Jurkat, Clone E6-1 (cell line): ENCODE measurements at regions not wholly inside any gene's neighbourhood (a gene's known extent, or its start where the extent isn't known, plus 50 kb on each side); places are given as distances from the start of the nearest gene placed in this dataset.
"Not testable (repeated sequence)": the region's sequence is repeated elsewhere in the genome, so short reads cannot be mapped to it uniquely, and the experiment has no call there.

Experiments used
- DNase-seq: peaks from one replicate; pipeline ENCODE4 v3.0.0-alpha.2; 2011; ENCODE audit warnings: low read depth, low spot score
- H3K4me3 ChIP-seq: 2 replicates; pipeline ENCODE4 v1.5.1; 2011; ENCODE audit warnings: mild to moderate bottlenecking, low read length, control low read depth, moderate library complexity

DNA sequence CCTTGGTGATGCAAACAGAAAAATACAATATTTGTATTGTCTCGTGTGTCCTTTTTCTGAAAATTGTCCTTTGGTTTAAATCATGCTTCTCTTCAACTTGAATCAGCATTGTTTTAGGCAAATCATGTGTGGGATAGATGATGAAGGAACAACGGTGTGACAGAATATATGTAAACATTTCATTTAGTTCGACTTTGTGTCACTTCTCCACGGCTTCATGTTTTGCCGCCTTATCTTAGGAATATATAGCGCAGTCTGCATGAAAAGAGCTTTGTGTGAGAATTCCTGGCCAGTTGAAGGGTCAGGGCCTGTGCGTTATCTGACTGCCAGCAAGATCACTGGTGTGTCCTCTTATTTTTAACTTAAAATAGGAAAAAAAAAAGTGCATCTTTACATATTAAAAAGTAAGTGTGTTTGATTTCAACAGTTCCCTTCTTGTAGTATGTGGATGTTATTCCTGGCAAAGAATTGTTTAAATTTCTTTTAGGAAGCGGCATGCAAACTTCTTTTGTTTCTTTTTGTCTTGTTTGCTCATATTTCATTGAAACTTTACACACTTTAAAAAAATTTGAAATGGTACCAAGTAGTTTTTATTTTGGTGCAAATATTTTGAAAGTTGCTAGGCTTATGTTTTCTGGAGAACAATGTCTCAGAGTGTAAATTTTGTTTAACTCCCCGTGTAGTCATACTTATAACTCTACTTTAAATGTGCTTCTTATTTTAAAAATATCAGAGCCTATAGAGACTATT, 465.2 kb downstream of the USP25 start:
- no peak for DNase-seq
- no peak overlapping the region for H3K4me3 ChIP-seq

GRCh38 chr21:16195538-16195910, 465.7 kb downstream of the USP25 start:
- DNase-seq, result no peak
- H3K4me3 ChIP-seq, result no peak overlapping the region

DNA sequence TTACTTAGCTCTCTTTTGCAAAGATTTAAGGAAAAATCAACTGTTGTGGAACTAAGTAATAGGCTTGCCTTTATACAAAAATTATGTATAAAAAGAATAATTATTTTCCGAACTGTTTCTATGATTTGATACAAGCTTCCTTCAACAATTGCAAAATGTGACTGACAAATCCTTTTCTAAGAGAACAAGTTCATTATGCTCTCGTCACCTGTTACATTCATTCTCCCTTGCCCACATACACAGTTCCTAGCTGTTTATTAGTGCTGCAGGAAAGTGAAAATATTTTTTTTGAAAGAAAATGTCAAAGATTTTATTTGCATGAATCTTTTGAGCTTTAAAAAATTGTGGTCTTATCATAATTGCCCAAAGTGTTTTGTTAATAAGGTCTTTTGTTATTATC, 466.2 kb downstream of the USP25 start:
- no peak overlapping the region for H3K4me3 ChIP-seq
- DNase-seq, result no peak

DNA sequence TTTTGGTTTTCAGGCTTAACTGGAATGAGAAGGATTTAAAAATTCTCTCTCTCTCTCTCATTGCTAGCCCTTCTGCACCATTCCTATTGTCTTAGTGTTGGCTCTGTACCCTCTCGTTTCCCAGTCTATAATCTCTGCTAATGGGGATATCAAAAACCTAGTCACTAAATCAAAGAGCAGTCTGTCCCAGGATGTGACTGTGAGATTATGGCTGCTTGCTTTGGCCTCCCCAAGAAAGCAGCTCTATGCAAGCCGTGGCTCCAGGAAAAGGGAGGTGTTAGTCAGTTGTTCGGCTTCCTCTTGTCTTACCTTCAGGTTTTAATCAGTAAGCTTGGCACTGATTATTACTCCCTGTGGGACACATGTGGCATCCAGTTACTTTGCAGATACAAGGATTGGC, 468.8 kb downstream of the USP25 start:
- DNase-seq, result no peak
- no peak overlapping the region for H3K4me3 ChIP-seq

- H3K4me3 ChIP-seq, result no peak overlapping the region
- DNase-seq, result no peak
Observed at GRCh38 chr21:16199539-16199938, 469.8 kb downstream of the USP25 start.

DNA sequence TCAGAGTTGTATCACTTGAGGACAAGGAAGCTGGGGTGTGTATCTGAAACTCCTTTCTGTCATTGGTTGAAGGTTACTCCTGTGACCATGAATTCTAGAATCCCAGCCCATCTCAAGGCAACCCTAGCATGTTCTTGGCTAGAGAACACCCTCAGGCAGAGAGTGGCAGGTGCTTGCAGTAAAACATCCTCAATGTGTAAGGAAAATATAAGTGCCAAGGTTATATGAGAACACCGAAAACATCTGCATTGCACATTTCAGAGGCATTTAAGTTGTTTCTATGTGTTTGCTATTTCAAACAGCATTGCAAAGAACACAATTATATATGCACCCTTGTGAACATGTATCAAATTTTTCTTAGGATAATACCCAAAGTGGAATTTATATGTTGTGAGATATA, 471.9 kb downstream of the USP25 start:
- no peak for DNase-seq
- no peak overlapping the region for H3K4me3 ChIP-seq

- no peak overlapping the region for H3K4me3 ChIP-seq
- DNase-seq, result no peak
Observed at GRCh38 chr21:16205527-16205926, 475.7 kb downstream of the USP25 start.

DNA sequence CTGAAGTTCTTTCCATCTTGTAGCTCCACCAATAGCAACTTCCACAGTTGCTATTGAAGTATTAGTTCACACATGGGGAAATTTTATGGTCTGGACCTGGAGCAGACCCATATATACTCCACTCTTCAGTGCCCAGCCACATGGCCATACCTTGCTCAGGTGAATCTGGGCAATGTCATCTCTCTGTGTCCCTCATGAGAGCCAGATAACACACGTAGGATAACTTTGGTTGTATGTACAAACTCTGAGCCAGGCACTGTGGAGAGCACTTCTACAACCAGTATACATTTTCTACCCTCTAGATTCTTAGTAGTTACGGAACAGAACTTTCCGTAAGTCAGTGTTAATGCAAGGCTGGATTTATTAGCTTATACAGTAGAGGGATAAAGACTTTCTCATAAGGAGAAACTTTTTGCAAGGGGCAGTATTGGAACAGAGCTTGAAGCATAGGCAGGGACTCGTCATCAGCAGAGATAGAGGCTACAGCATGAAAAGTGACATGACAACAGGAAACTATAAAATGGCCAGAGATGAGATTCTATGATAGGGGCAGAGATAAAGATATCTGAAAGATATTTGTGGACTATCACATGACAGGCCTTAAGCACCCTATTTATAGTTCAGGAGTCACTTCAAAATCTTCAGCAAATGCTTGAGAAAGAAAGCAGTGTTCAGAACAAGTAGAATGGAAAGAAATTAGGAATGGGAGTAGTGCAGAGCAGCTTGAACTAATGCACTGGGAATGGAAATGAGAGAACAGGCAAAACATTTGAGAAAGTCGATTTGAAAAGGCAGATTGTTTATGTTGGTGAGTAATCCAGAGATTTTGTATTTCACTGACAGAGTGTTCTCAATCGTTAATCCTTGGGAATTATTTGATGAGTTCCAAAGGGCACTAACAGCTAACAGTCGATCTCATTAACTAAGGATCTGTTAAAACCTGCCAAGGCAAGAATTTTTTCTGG, 481.8 kb downstream of the USP25 start:
- DNase-seq, result no peak
- no peak overlapping the region for H3K4me3 ChIP-seq

DNA sequence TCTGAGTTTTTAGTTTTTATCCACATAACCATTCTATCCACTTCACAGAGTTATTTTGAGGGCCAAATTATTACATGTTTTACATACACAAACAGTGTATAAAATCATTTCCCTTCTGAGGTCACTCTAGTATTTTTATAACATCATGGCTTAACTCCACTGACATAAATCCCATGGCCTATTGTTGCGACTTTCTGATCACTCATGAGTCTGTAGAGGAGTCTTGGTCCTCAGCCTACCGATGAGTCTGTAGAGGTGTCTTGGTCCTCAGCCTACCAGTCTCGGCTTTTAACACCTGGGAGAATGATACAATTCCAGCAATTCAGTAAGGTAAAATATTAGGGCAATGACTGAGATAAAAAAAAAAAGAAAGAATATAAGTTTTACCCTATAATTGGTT, 483.7 kb downstream of the USP25 start:
- DNase-seq, result no peak
- H3K4me3 ChIP-seq, result no peak overlapping the region

DNA sequence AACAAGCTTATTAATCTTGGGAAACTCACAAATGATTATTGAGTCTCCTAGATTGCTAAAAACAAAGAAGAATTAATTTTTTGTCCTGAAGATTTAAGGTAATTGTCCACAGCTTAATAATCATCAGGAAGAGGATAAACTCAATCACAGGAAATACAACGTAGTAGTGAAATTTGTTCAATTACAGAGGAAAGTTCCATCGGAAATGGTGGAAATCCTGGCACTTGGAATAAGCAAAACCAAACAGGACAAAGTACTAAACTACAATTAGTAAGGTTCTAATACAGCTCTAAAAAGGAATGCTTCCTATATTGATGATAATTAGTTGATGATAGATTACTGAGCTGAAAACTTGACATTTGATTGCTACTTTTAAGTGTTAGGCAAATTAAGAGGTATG, 485.4 kb downstream of the USP25 start:
- H3K4me3 ChIP-seq, result no peak overlapping the region
- DNase-seq, result no peak

GRCh38 chr21:16215663-16216183, 485.9 kb downstream of the USP25 start:
- no peak for DNase-seq
- no peak overlapping the region for H3K4me3 ChIP-seq

DNA sequence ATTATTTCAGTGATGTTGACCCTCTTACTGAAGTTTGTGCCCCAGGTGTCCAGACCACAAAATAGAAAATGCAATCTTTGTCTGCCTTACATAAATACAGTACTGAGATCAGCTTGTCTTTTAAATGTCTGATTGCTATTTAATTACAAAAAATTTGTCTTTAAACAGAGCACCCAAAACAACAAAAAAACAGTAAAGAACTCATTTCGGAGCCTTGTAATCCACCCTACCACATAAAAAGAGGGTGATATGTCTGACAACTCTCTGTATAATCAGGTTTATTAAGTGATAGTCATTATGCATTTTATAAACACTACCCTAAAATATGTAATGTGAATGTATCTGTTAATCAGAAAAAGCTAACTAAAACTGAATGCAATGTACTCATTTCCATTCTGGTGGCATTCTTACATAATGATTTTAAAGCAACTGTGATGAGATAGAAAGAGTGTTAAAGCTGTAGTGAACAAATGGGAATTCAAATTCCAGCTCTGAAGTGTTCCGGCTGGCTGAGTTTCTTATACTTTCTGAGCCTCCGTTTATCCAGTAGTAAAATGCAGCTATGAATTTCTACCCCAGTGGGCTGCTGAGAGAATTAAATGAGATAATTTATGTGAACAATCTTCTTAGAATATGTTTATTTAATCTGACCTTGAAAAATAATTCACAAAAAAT, 486.6 kb downstream of the USP25 start:
- DNase-seq, result no peak
- no peak overlapping the region for H3K4me3 ChIP-seq

GRCh38 chr21:16218682-16219343, 489.0 kb downstream of the USP25 start:
- no peak overlapping the region for H3K4me3 ChIP-seq
- DNase-seq, result no peak

DNA sequence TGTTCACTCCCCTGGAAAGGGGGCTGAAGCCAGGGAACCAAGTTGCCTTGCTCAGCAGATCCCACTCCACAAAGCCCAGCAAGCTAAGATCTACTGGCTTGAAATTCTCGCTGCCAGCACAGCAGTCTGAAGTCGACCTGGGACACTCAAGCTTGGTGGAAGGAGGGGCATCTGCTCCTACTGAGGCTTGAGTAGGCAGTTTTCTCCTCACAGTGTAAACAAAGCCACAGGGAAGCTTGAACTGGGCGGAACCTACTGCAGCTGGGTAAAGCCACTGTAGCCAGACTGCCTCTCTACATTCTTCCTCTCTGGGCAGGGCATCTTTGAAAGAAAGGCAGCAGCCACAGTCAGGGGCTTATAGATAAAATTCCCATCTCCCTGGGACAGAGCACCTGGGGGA, 495.0 kb downstream of the USP25 start:
- not testable (repeated sequence) for H3K4me3 ChIP-seq, DNase-seq

- no peak for DNase-seq
Observed at GRCh38 chr21:16239659-16240265, 510.0 kb downstream of the USP25 start.

DNA sequence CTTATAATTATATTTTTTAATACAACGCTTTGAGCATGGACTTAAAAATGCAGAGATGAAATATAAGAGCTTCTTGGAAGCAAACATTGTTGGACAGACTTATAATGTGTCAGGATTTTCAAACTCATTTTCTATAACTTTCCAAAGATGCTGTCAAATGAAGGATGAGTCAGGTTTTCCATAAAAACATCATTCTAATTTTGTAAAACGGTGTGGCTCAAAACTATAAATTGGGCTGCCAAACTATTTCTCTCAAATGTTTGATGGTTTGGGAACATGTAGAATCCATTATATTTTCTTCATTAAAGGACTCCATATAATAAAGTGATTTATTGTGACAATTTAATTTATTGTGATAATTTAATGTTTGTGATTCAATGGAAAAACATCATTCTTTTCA, 511.2 kb downstream of the USP25 start:
- no peak overlapping the region for H3K4me3 ChIP-seq
- no peak for DNase-seq

More at GRCh38 chr21:16239659-16240265, 510.0 kb downstream of the USP25 start:
- H3K4me3 ChIP-seq, result no peak overlapping the region

GRCh38 chr21:16241479-16241963, 511.7 kb downstream of the USP25 start:
- DNase-seq, result no peak
- no peak overlapping the region for H3K4me3 ChIP-seq

GRCh38 chr21:16243396-16243795, 513.6 kb downstream of the USP25 start:
- no peak for DNase-seq
- H3K4me3 ChIP-seq, result no peak overlapping the region

GRCh38 chr21:16248705-16249104, 518.9 kb downstream of the USP25 start:
- no peak overlapping the region for H3K4me3 ChIP-seq
- no peak for DNase-seq
